ENCODE measurements at regions not wholly inside any gene's neighbourhood (a gene's known extent, or its start where the extent isn't known, plus 50 kb on each side); places are given as distances from the start of the nearest gene placed in this dataset.
"Not testable (repeated sequence)": the region's sequence is repeated elsewhere in the genome, so short reads cannot be mapped to it uniquely, and the experiment has no call there.

DNA sequence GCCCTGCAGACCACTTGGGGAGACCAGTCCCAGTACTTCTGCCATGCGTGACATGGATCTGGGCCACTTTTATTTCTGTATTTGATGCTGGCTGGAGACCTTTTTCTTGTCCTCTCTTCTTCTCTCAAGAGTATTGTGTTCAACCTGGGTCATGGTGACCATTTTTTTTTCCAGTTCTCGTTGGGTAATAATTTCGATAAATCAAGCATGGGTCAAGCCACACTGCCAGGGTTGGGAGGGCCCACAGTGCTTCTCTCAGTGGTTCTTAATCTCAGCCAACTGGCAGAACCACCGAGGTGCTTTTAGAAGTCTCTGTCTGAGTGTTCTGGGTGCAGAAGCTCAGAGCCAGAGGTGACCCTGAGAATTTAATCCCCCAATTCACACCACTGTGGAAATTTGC lies 269.9 kb downstream of the SEC23IP start:
- Mint-ChIP-seq H3K36me3 (ENCODE audit: low read depth) (no peaks in the 10 kb centered on the region), H3K27ac (no peak overlapping the region), H3K27me3 (peaks cover 15% of the 10 kb centered on the region), H3K4me3 (no peak overlapping the region), H3K4me1 (no peaks in the 10 kb centered on the region)
- DNase-seq (no peak), ATAC-seq (no peak)
- no peaks in the 10 kb centered on the region for H3K9me3 ChIP-seq (ENCODE audit: control insufficient read depth, low read length, poor library complexity, severe bottlenecking)

DNA sequence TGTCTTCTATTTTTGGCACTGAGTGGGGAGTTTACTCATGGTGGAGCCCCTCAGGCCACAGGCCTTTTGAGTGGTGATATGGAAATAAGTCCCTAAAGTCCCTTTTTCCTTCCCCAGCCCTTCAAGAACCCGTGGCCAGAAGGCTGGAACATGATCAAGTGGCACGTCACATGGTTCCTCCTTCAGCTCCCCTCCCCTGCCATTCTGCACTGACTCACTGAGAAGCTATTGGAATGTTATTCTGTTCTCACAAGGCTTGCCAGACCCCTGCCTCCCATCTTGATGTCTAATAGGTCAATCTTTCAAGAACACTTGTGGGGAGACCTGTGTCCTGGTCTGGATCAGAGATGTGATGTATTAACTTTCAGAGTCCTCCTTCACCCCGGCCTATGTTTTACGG lies 279.8 kb downstream of the SEC23IP start:
- no peaks in the 10 kb centered on the region for H3K4me1 Mint-ChIP-seq
- peaks cover 37% of the 10 kb centered on the region for H3K27me3 Mint-ChIP-seq
- no peak for DNase-seq
- ATAC-seq, result no peak
- H3K36me3 Mint-ChIP-seq (ENCODE audit: low read depth), result no peaks in the 10 kb centered on the region
- no peaks in the 10 kb centered on the region for H3K9me3 ChIP-seq (ENCODE audit: control insufficient read depth, low read length, poor library complexity, severe bottlenecking)
- no peak overlapping the region for H3K4me3 Mint-ChIP-seq
- H3K27ac Mint-ChIP-seq, result no peak overlapping the region

DNA sequence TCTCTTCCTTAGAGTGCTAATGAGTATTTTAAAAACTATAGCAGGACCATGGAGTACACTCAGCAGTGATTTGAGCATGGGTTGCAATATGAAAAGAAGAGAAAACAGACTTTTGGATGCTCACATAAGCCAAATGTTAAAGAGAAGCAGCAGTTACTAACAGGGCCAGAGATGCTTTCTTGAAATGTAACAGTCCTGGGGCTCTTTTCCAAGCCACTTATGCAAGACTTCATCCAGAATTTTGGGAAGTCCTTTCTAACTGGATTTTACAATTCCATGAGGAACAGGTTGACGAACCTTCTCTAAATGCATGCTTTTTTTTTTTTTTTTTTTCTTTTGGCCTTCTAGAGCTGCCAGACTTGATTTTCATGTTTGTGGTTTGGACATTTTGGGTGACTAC lies 282.0 kb downstream of the SEC23IP start:
- no peaks in the 10 kb centered on the region for H3K36me3 Mint-ChIP-seq (ENCODE audit: low read depth)
- no peaks in the 10 kb centered on the region for H3K9me3 ChIP-seq (ENCODE audit: control insufficient read depth, low read length, poor library complexity, severe bottlenecking)
- H3K27ac Mint-ChIP-seq, result no peak overlapping the region
- H3K27me3 Mint-ChIP-seq, result peaks cover 46% of the 10 kb centered on the region
- DNase-seq, result no peak
- no peak overlapping the region for H3K4me3 Mint-ChIP-seq
- ATAC-seq, result no peak
- H3K4me1 Mint-ChIP-seq, result no peaks in the 10 kb centered on the region

DNA sequence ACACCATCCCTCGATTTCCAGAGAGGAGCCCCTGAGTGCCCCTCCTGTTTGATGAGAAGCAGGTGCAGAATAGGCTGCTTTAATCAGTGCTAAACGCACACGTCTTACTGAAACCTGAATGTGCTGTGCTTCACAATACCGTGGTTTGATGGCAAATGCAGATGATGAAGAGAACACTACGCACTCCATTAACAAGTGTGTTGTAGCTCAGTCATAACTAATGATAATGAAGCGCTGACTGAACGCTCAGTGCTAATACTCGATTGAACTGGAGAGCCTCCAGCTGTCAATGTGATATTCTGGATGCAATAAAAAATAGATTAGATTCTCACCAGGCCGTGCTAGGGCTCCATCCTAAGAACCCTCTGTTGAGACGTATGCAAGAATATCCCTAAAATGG lies 279.7 kb upstream of the PLPP4 start:
- H3K9me3 ChIP-seq (ENCODE audit: control insufficient read depth, low read length, poor library complexity, severe bottlenecking), result no peaks in the 10 kb centered on the region
- DNase-seq (no peak), ATAC-seq (no peak)
- Mint-ChIP-seq H3K4me1 (no peaks in the 10 kb centered on the region), H3K27ac (no peak overlapping the region), H3K4me3 (no peak overlapping the region), H3K36me3 (ENCODE audit: low read depth) (no peaks in the 10 kb centered on the region), H3K27me3 (peaks cover 41% of the 10 kb centered on the region)

DNA sequence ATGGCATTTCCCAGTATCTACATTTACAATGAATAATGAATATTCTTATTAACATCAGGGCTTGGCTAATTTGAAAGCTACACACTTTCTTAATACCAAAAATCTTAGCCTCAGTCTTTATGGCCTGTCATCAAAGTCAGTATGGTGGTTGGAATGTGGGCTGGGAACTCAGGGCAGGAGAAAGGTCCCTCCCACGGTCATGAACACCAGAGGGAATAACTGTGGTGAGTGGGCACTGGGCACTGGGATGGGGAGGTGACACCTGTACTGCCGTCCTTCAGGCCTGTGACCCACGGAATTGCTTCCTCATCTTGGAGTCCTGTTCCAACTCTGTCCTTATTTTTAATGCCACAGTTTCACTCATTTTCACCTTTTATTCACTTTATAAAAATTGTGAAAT lies 276.9 kb upstream of the PLPP4 start:
- no peak for DNase-seq
- ATAC-seq, result no peak
- peaks cover 35% of the 10 kb centered on the region for H3K27me3 Mint-ChIP-seq
- no peaks in the 10 kb centered on the region for H3K9me3 ChIP-seq (ENCODE audit: control insufficient read depth, low read length, poor library complexity, severe bottlenecking)
- peaks cover 3% of the 10 kb centered on the region for H3K36me3 Mint-ChIP-seq (ENCODE audit: low read depth)
- no peak overlapping the region for H3K27ac Mint-ChIP-seq
- H3K4me1 Mint-ChIP-seq, result no peaks in the 10 kb centered on the region
- H3K4me3 Mint-ChIP-seq, result no peak overlapping the region

DNA sequence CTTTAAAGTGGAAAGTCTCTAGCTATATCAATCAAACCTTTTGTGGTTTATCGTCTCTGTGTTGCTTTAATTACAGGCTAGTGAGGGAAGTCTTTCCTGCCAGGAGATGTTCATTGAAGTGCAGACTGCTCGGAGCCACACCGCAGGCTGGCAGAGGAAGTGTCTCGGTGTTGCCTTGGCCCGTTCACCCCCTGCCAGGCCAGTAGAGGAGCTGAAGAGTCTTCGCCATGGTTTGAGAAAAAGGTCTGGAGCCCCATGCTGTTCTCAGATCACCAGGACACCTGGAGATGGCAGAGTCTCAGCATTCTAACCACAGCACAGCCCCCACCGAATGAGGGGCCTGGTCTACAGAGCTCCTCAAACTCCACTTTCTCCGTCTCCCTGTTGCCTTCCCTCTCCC lies 275.9 kb upstream of the PLPP4 start:
- Mint-ChIP-seq H3K4me3 (no peak overlapping the region), H3K27me3 (peaks cover 30% of the 10 kb centered on the region), H3K27ac (no peak overlapping the region), H3K4me1 (no peaks in the 10 kb centered on the region), H3K36me3 (ENCODE audit: low read depth) (peaks cover 3% of the 10 kb centered on the region)
- no peaks in the 10 kb centered on the region for H3K9me3 ChIP-seq (ENCODE audit: control insufficient read depth, low read length, poor library complexity, severe bottlenecking)
- no peak for ATAC-seq
- DNase-seq, result no peak

DNA sequence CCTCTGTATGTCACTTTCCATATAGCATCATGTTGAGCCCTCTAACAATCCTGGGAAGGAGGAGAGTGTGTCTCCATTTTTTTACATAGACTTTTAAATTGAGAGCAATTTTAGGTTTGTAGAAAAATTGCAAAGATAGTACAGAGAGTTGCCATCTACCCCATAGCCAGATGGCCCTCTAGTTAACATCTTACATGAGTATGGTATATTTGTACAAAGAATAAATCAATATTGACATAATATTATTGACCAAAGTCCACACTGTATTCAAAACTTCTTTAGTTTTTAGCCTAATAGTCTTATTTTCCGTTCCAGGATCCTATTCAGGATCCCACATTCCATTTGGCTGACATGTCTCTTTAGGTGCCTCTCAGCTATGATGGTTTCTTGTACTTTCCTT lies 274.6 kb upstream of the PLPP4 start:
- DNase-seq, result no peak
- Mint-ChIP-seq H3K4me3 (no peak overlapping the region), H3K27ac (no peak overlapping the region), H3K4me1 (no peaks in the 10 kb centered on the region), H3K36me3 (ENCODE audit: low read depth) (peaks cover 3% of the 10 kb centered on the region), H3K27me3 (peaks cover 25% of the 10 kb centered on the region)
- no peaks in the 10 kb centered on the region for H3K9me3 ChIP-seq (ENCODE audit: control insufficient read depth, low read length, poor library complexity, severe bottlenecking)
- ATAC-seq, result no peak

DNA sequence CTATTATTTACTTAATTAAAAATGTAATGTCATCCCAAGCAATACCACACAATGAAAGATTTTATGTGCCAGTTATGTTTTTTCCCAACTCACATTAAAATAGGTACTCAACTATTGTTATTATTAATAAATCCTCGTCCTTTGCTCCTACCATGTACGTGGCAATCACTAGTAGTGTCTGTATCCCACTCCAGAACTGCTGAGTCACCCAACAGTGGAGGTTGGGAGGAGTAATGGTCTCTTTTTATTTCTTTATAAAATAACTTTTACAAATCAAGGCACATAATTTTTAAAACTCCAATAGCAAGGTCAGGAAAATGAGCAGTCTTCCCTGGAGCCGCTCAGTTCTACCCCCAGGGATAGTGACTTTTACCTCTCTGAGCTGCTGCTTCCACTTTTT lies 273.5 kb upstream of the PLPP4 start:
- H3K27me3 Mint-ChIP-seq, result peaks cover 17% of the 10 kb centered on the region
- H3K4me1 Mint-ChIP-seq, result no peaks in the 10 kb centered on the region
- DNase-seq (no peak), ATAC-seq (no peak)
- H3K9me3 ChIP-seq (ENCODE audit: control insufficient read depth, low read length, poor library complexity, severe bottlenecking), result no peaks in the 10 kb centered on the region
- no peak overlapping the region for H3K4me3 Mint-ChIP-seq
- H3K36me3 Mint-ChIP-seq (ENCODE audit: low read depth), result peaks cover 3% of the 10 kb centered on the region
- no peak overlapping the region for H3K27ac Mint-ChIP-seq

DNA sequence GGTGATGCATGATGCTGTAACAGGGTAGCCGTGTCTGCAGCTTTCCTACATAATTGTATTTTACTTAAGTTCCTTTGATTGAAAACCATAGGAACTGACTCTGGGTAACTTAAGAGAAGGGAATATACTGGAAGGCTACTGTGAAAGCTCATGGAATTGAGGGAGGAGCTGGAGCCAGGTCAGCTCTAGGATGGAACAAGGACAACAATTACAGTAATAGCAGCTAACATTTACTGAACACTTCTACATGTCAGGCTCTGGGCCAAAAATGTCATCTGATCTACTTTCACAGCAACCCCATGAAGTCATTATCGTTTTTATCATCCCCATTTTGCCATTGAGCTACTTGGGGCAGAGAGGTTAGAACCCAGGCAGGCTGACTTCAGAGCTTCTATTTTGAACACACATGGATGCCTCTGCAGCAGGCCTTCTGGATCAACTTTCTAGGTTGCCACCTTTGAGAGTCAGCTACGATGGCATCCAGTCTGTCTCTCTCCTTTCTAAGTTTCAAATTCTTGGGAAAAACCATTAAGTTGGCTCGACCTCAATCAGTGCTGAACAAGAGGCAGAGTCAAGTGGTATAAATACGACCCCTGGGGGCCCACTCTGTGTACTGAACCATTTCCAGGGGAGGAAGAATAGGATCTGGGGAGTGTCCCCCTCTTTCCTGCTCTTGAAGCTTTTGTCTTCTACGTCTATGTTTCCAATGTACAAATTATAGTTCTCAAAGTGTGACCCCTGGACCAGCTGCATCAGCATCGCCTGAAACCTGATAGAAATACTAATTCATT lies 272.3 kb upstream of the PLPP4 start:
- Mint-ChIP-seq H3K27ac (no peak overlapping the region), H3K4me3 (no peak overlapping the region), H3K27me3 (peaks cover 17% of the 10 kb centered on the region), H3K36me3 (ENCODE audit: low read depth) (peaks cover 3% of the 10 kb centered on the region), H3K4me1 (no peaks in the 10 kb centered on the region)
- DNase-seq, result no peak
- no peak for ATAC-seq
- H3K9me3 ChIP-seq (ENCODE audit: control insufficient read depth, low read length, poor library complexity, severe bottlenecking), result no peaks in the 10 kb centered on the region

DNA sequence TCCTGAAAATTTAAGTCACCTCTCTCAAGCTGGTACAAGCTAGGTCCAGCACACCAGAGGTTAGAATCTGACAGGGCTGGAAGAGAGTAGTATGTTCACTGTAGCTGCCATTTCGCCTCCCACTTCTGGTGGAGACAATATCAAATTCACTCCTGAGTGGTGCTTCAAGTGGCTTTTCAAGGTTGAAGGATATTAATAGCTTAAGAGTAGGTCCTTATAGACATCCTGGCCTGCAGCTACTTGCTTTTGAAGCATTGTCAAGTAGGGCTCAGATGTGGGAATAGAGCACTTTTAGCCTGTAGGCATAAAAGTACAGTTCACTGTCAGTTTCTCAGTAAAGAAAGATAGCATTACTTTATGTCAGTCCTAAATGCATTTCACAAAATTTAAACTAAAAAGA lies 270.5 kb upstream of the PLPP4 start:
- no peak for ATAC-seq
- H3K27ac Mint-ChIP-seq, result no peak overlapping the region
- no peaks in the 10 kb centered on the region for H3K4me1 Mint-ChIP-seq
- peaks cover 3% of the 10 kb centered on the region for H3K36me3 Mint-ChIP-seq (ENCODE audit: low read depth)
- H3K9me3 ChIP-seq (ENCODE audit: control insufficient read depth, low read length, poor library complexity, severe bottlenecking), result no peaks in the 10 kb centered on the region
- DNase-seq, result no peak
- H3K4me3 Mint-ChIP-seq, result no peak overlapping the region
- H3K27me3 Mint-ChIP-seq, result peaks cover 13% of the 10 kb centered on the region

DNA sequence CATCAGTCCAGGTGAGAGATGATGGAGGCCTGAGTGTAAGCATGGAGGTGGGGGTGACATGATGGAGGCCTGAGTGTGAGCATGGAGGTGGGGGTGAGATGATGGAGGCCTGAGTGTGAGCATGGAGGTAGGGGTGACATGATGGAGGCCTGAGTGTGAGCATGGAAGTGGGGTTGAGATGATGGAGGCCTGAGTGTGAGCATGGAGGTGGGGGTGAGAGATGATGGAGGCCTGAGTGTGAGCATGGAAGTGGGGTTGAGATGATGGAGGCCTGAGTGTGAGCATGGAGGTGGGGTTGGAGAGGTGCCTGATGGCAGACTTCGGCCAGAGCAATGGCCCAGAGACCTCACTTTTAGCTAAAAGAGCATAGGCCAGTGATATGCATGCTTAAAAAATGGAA lies 269.9 kb upstream of the PLPP4 start:
- not testable (repeated sequence) for H3K4me1 Mint-ChIP-seq; H3K27me3 Mint-ChIP-seq; ATAC-seq; H3K9me3 ChIP-seq (ENCODE audit: control insufficient read depth, low read length, poor library complexity, severe bottlenecking); DNase-seq; H3K36me3 Mint-ChIP-seq (ENCODE audit: low read depth); H3K4me3 Mint-ChIP-seq; H3K27ac Mint-ChIP-seq

DNA sequence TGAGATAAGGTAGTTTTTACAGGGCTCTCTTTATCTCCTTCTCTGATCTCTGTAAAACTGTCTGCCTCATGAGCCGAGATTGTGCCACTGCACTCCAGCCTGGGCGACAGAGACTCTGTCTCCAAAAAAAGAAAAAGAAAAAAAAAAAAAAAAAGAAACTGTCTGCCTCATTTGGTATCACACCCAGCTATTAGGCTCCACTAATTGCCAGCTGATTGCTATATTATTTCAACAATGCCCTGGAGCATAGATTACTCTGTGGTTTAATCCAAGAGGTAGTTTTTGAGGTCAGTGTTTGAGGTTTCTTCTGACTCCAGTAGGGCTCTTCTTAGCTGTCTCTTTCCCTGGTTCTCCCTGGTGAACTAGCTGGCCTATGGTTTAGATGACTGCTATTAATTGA lies 268.1 kb upstream of the PLPP4 start:
- no peaks in the 10 kb centered on the region for H3K4me1 Mint-ChIP-seq
- ATAC-seq, result no peak
- H3K27me3 Mint-ChIP-seq, result peaks cover 6% of the 10 kb centered on the region
- H3K36me3 Mint-ChIP-seq (ENCODE audit: low read depth), result peaks cover 3% of the 10 kb centered on the region
- no peaks in the 10 kb centered on the region for H3K9me3 ChIP-seq (ENCODE audit: control insufficient read depth, low read length, poor library complexity, severe bottlenecking)
- DNase-seq, result no peak
- no peak overlapping the region for H3K4me3 Mint-ChIP-seq
- no peak overlapping the region for H3K27ac Mint-ChIP-seq

DNA sequence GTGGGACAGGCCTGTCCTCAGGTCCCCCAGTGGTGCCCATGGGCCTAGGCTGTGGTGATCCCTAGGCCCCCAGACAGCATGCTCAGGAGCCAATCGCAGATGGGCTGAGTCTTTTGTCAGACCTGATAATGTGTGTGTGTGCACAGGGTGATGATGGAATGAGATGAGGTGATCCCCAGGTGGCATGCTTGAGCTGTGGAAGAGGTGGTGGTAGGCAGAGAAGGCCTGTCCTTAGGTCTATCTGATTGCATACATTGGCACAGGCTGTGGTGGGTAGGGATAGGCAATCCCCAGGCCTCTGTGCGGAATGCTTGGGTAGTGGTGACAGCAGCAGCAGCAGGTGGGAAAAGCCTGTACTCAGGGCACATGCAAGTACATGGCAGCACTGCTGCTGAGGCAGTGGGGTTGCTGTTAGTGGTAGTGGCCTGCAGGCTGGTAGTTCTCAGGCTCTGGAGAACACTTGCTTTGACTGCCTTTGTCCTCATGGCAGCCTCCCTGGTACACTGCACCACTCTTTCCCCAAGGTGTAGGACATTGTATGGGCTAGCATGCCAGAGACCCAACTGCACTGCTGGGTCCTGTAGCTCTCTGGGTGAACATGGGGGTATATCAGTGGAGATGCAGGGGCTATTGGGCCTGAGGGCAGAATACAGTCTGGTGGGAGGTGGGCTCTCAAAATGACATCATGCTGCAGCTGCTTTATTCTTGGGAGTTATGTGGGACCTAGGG lies 260.9 kb upstream of the PLPP4 start:
- H3K4me1 Mint-ChIP-seq, result no peaks in the 10 kb centered on the region

DNA sequence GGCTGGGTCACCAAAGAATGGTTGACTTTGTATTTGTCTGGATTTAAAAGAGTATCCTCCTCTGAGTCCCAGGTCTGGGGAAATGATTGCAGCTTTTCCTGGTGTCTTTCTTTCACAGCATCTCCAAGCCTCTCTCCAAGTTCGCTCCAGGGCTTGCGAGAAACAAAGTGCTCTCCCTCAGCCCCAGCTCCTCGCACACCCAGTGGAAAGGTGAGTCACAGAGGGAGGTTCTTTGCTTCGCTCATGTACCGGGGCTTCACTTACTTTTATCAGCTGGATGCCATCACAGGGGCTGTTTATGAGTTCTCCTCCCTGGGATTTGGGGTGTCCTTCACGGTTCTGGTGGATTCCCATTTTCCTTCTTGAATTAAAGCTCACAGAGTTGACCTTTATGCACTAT lies 252.2 kb upstream of the PLPP4 start:
- Mint-ChIP-seq H3K27ac (no peak overlapping the region), H3K4me3 (no peak overlapping the region), H3K4me1 (no peaks in the 10 kb centered on the region), H3K36me3 (ENCODE audit: low read depth) (no peaks in the 10 kb centered on the region), H3K27me3 (peaks cover 25% of the 10 kb centered on the region)
- DNase-seq (no peak), ATAC-seq (no peak)
- H3K9me3 ChIP-seq (ENCODE audit: control insufficient read depth, low read length, poor library complexity, severe bottlenecking), result no peaks in the 10 kb centered on the region

More for the DNA sequence above, 260.9 kb upstream of the PLPP4 start:
- Mint-ChIP-seq H3K4me3 (no peak overlapping the region), H3K27ac (no peak overlapping the region), H3K27me3 (no peaks in the 10 kb centered on the region), H3K36me3 (ENCODE audit: low read depth) (no peaks in the 10 kb centered on the region)
- no peaks in the 10 kb centered on the region for H3K9me3 ChIP-seq (ENCODE audit: control insufficient read depth, low read length, poor library complexity, severe bottlenecking)
- ATAC-seq, result no peak
- no peak for DNase-seq
